GM18870 (cell line): ENCODE measurements at regions not wholly inside any gene's neighbourhood (a gene's known extent, or its start where the extent isn't known, plus 50 kb on each side); places are given as distances from the start of the nearest gene placed in this dataset.
"Not testable (repeated sequence)": the region's sequence is repeated elsewhere in the genome, so short reads cannot be mapped to it uniquely, and the experiment has no call there.

ENCODE experiments used
- ATAC-seq: cut with Tn5 transposase; IDR thresholded peaks from one replicate; pipeline ENCODE4 v1.9.1; 2021; ENCODE audit warnings: moderate library complexity; ENCODE audit not compliant: unreplicated experiment

DNA sequence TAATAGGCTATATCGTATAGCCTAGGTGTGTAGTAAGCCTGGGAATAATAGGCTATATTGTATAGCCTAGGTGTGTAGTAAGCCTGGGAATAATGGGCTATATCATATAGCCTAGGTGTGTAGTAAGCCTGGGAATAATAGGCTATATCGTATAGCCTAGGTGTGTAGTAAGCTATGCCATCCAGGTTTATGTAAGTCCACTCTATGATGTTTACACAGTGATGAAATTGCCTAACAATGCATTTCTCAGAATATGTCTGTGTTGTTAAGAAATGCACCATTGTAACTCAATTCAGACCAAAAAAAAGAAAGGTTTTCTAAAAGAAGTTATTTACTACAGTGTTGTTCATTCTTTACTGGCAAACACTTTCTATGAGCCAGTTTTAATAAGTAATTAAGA lies 1387.2 kb downstream of the STIM2 start:
- no peak for ATAC-seq

GRCh38 chr4:28248269-28248668 lies 1387.6 kb downstream of the STIM2 start:
- no peak for ATAC-seq

GRCh38 chr4:28250646-28251045 lies 1390.0 kb downstream of the STIM2 start:
- no peak for ATAC-seq

- ATAC-seq: no peak
Observed at GRCh38 chr4:28251831-28252230, 1391.2 kb downstream of the STIM2 start.

- ATAC-seq: no peak
Observed at GRCh38 chr4:28254003-28254402, 1393.4 kb downstream of the STIM2 start.

GRCh38 chr4:28256295-28256694 lies 1395.7 kb downstream of the STIM2 start:
- no peak for ATAC-seq

- no peak for ATAC-seq
Observed at GRCh38 chr4:28259951-28260350, 1399.3 kb downstream of the STIM2 start.

GRCh38 chr4:28267166-28267565 lies 1406.5 kb downstream of the STIM2 start:
- ATAC-seq: no peak

DNA sequence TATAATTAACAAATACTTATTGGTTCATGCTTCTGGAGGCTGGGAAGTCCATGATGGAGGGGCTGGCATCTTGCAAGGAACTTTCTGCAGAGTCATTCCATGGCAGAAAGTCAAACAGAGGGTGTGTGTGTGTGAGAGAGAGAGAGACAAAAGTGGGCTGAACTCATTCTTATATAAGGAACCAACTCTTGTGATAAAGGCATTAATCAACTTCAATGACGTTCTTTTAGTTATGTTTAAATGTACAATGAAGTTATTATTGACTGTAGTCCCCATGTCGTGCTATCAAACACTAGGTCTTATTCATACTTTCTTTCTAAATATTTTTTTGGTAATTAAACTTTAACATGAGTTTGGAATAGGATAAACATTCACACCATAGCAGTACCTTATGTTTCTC lies 1408.8 kb downstream of the STIM2 start:
- ATAC-seq: no peak

DNA sequence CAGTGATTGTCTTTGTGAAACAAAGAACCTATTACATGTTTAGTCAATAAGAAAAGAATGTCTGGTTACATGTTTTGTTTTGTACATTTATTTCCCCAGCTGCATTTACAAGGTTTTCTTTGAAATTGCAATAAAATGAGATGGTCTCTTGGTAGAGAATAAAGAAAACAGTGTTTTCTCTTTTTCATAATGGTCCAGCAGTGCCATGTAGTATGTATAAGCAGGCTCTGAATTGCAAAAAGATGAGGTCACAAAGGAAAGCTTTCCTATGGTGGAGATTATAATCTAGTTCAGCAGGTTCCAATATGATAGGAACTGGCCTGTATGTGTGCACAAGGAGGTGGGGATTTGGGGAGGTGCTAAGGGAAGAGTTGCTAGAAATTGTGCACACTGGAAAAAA lies 1417.3 kb downstream of the STIM2 start:
- ATAC-seq: no peak

GRCh38 chr4:28278676-28279075 lies 1418.0 kb downstream of the STIM2 start:
- ATAC-seq: no peak

- ATAC-seq: no peak
Observed at GRCh38 chr4:28279249-28279648, 1418.6 kb downstream of the STIM2 start.

- not testable (repeated sequence) for ATAC-seq
Observed at GRCh38 chr4:28286266-28286665, 1425.6 kb downstream of the STIM2 start.

DNA sequence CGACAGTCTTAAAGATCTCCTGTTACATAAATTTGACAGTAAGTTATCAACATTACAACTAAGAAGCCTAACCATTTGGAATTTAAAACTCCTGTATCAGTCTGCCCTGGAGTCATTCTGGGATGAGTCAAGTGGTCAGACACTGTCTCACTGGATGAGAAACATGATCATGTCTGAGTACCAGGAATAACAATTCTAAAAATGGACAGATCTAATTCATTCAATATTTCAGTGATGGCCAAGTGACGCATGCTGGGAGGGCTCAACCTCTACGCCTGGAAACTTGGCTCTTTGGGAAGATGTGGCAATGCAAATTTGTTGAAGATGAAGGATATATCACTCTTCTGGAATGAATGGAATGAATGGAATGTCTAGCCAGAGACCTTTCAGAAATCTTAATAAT lies 1427.2 kb downstream of the STIM2 start:
- no peak for ATAC-seq

DNA sequence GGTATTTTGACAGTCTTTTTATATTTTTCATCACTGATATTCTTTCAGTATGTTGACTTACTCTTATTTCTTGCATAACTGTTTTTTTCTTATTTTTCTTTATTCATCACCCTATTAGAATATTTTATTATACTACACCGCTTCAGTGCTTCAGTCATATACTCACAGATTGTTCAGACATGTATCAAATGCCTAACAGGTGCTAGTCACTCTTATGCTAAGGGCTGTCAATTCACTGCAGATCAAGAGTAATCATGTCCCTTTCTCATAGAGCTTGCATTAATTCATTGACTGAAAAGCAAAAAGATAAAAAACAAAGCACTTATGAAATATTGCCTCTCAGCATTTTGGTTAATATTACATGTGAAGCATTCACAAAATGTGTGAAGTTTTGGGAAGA lies 1435.6 kb downstream of the STIM2 start:
- ATAC-seq: no peak

- ATAC-seq: no peak
Observed at GRCh38 chr4:28310926-28311325, 1450.3 kb downstream of the STIM2 start.

DNA sequence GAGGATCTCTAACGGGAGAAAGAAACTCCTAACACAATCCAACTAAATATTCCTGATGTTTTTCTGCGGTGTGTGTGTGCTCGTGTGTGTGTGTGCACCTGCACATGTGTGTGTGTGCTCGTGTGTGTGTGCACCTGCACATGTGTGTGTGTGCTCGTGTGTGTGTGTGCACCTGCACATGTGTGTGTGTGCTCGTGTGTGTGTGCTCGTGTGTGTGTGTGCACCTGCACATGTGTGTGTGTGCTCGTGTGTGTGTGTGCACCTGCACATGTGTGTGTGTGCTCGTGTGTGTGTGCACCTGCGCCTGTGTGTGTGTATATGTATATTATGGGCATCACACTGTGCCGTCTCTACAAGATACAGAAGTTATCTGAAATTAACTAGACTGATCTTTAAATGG lies 1451.9 kb downstream of the STIM2 start:
- not testable (repeated sequence) for ATAC-seq

GRCh38 chr4:28313729-28314713 lies 1453.4 kb downstream of the STIM2 start:
- no peak for ATAC-seq

DNA sequence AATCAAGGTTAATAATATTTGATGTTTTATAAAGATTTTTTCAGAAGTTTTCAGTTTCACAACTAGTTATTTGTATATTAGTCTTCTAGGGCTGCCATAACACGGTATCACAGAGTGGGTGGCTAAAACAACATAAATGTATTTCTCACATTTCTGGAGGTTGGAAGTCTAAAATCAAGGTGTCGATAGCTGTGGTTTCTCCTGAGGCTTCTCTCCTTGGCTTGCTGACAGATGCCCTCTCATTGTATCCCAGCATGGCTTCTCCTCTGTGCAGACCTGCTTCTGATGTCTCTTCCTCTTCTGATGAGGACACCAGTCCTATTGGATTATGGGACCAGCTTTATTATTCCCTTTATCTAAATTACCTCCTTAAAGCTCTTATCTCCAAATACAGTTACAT lies 1456.6 kb downstream of the STIM2 start:
- ATAC-seq: no peak

GRCh38 chr4:28334249-28334648 lies 1473.6 kb downstream of the STIM2 start:
- ATAC-seq: no peak

GRCh38 chr4:28341784-28342183 lies 1481.1 kb downstream of the STIM2 start:
- ATAC-seq: no peak

DNA sequence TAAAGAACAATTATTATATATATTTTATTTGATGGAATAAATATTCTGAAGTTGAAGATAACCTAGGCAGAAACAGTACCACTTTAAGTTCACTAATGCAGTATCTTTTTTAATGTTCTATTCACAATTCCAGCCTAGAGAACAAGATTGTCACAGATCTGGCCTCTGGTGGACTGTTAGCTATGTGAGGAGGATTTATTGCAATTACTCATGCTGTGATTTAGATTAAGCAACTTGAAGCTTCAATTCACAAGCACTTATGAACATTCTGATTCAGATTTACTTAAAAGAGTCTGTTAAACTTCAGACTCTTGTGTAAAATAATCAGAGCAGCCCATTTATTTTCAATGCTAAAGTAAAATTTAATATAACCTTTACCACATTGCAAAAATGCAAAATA lies 1489.8 kb downstream of the STIM2 start:
- no peak for ATAC-seq

GRCh38 chr4:28351102-28351501 lies 1490.5 kb downstream of the STIM2 start:
- ATAC-seq: no peak
